ENCODE measurements at regions not wholly inside any gene's neighbourhood (a gene's known extent, or its start where the extent isn't known, plus 50 kb on each side); places are given as distances from the start of the nearest gene placed in this dataset.

GRCh38 chr12:114302606-114303315 lies 103.2 kb downstream of the TBX5 start:
- no peak overlapping the region for H3K27ac Mint-ChIP-seq
- TF ChIP-seq CTCF (IDR thresholded peaks at IDR 0.05): no peak
- no peak overlapping the region for H3K4me3 Mint-ChIP-seq
- no peaks in the 10 kb centered on the region for H3K4me1 Mint-ChIP-seq
- peaks cover 8% of the 10 kb centered on the region for H3K9me3 Mint-ChIP-seq
- no peak for DNase-seq
- H3K36me3 Mint-ChIP-seq (ENCODE audit: low read depth): no peaks in the 10 kb centered on the region
- peaks cover 95% of the 10 kb centered on the region for H3K27me3 Mint-ChIP-seq (ENCODE audit: low read depth, poor library complexity)

GRCh38 chr12:114302117-114302516 lies 103.8 kb downstream of the TBX5 start:
- Mint-ChIP-seq H3K27ac (no peak overlapping the region), H3K9me3 (peaks cover 8% of the 10 kb centered on the region), H3K36me3 (ENCODE audit: low read depth) (no peaks in the 10 kb centered on the region), H3K4me3 (no peak overlapping the region), H3K4me1 (no peaks in the 10 kb centered on the region), H3K27me3 (ENCODE audit: low read depth, poor library complexity) (peaks cover 95% of the 10 kb centered on the region)
- TF ChIP-seq CTCF (IDR thresholded peaks at IDR 0.05): no peak
- peak; percentile 20 for DNase-seq

DNA sequence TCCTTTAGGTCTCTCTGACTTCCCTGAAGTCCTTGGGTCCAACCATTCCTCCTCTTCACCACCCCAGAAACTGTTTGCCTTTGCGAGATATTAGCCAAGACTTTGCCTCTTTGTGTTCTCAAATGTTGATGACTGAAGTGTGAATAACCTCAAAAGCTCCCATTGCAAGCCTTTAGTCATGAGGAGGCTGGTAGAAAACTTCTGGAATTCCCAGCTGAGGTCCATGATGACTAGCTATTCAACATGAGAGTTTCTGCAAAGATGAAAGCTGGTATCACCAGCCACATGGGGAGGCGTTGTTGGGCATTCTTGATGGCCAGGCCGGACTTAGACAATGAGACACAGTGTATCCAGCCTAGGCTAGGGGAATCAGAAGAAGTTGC lies 111.7 kb downstream of the TBX5 start:
- H3K27ac Mint-ChIP-seq: no peak overlapping the region
- no peak for TF ChIP-seq CTCF (IDR thresholded peaks at IDR 0.05)
- H3K36me3 Mint-ChIP-seq (ENCODE audit: low read depth): no peaks in the 10 kb centered on the region
- no peak overlapping the region for H3K4me3 Mint-ChIP-seq
- peaks cover 97% of the 10 kb centered on the region for H3K27me3 Mint-ChIP-seq (ENCODE audit: low read depth, poor library complexity)
- peaks cover 8% of the 10 kb centered on the region for H3K9me3 Mint-ChIP-seq
- H3K4me1 Mint-ChIP-seq: peaks cover 4% of the 10 kb centered on the region
- DNase-seq: no peak

- no peak overlapping the region for H3K27ac Mint-ChIP-seq
- H3K27me3 Mint-ChIP-seq (ENCODE audit: low read depth, poor library complexity): peaks cover 97% of the 10 kb centered on the region
- no peak for TF ChIP-seq CTCF (IDR thresholded peaks at IDR 0.05)
- peaks cover 8% of the 10 kb centered on the region for H3K9me3 Mint-ChIP-seq
- H3K4me3 Mint-ChIP-seq: no peak overlapping the region
- no peaks in the 10 kb centered on the region for H3K36me3 Mint-ChIP-seq (ENCODE audit: low read depth)
- DNase-seq: no peak
- peaks cover 6% of the 10 kb centered on the region for H3K4me1 Mint-ChIP-seq
Observed at GRCh38 chr12:114293571-114294302, 112.2 kb downstream of the TBX5 start.

- no peak for TF ChIP-seq CTCF (IDR thresholded peaks at IDR 0.05)
- Mint-ChIP-seq H3K9me3 (peaks cover 8% of the 10 kb centered on the region), H3K27ac (no peak overlapping the region), H3K27me3 (ENCODE audit: low read depth, poor library complexity) (peaks cover 98% of the 10 kb centered on the region), H3K36me3 (ENCODE audit: low read depth) (no peaks in the 10 kb centered on the region), H3K4me3 (no peak overlapping the region), H3K4me1 (peaks cover 12% of the 10 kb centered on the region)
- DNase-seq: no peak
Observed at GRCh38 chr12:114293073-114293472, 112.9 kb downstream of the TBX5 start.
